Fibroblast of gingiva (primary cell): ENCODE measurements at regions not wholly inside any gene's neighbourhood (a gene's known extent, or its start where the extent isn't known, plus 50 kb on each side); places are given as distances from the start of the nearest gene placed in this dataset.
"Not testable (repeated sequence)": the region's sequence is repeated elsewhere in the genome, so short reads cannot be mapped to it uniquely, and the experiment has no call there.

Source experiments
- DNase-seq: peaks from one replicate; pipeline ENCODE4 v3.0.0-alpha.2; 2011; ENCODE audit warnings: low read depth

DNA sequence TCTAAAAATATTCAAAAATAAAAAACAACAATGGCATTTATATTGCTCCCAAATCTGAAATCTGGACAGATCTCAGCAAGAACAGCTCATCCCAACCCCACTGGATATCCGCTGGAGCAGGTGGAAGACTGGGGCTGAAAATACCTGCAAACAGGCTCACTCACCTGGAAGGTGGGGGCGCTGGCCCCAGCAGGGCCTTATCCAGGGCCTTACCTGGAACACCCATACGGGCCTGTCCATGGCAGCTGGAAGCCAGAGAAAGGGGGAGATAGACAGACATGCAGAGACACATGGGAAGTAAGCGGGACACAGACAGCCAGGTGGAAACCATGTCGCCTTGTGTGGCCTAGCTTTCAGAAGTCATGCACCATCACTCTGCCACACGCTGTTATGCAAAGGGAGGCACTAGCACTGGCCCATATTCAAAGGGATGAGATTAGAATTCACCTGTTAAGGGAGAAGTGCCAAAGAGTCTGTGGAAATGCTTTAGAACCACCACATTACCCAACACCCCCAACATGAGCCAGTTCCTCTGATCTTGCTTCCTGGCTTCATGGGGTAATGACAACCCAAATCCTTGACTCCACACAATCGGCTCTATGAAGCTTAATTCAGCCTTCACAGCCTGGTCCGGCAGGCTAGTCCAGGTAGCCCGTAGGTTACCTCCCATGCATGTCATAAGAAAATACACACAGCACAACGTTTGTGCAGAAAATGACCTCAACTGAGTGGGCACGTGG, 99.0 kb upstream of the CDYL start:
- no peak for DNase-seq

DNA sequence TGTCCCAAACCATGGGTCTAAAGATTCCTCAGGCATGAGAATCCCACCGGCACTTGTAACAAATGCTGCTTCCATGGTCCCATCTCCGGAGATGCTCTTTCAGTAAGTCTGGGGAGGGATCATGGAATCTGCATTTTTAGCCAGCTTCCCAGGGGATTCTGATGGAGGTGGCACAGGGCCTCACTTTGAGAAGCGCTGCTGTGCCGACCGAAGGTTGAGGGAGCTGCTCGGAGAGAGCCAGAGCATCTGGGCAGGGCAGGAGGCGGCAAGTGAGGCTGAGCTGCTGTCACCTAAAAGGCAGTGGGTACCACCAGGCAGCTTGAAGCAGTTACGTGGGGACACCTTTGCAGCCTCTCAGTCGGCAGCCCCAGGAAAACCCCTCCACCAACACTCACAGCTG, 100.2 kb upstream of the CDYL start:
- DNase-seq: no peak

DNA sequence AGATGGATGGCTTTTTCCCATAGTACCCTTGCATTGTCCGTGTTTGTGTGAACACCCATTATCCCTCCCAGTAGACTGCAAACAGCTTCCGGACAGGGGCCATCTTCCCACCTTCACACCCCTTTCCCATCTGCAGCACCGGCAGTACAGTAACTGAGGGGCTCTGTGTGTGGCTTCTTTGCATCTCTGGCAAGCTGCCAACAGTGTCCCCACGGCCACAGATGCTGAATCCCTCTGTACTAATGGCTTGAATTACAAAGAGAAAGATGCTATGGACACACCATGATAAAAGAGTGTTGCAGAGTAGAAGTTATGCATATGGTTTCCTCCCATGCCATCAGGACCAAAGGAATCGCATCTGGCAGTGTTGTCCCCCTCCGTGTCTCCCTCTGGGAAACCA, 101.1 kb upstream of the CDYL start:
- no peak for DNase-seq

DNA sequence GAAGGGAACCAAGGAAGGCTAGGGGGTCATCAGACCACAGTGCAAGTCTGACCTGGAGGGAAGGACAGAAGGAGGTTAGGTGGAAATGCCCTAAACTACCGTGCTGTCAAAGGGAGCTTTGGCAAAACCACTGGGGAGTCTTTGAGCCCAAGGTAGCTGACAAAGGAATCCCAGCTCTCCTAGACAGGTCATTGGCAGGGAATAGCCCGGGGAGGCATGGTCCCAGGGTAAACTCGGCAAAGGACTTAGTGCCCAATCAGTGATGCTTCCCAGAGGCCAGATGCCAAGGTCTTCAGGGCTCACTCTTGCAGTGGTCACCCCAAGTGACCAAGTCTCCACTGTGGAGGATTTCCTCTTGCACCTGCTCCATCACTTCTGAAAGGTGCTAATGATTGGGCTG, 102.3 kb upstream of the CDYL start:
- DNase-seq: no peak

DNA sequence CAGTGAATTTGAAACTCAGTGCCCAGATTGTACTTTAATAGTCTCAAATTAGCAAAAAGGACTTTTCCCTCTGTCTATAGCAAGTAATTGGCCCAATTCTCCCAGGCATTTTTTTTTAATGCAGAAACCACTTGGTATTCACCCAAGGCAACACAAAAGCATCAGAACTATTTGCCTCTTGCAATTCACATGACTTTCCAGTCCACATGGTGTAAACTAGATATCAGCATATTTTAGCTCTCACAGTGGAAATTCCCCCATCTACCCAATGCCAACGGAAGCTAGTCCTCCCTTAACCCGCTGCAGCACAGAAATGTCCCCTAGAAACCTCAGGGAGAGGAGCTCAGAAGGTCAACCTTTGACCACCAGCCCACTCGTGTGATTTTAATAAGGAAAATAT, 103.4 kb upstream of the CDYL start:
- DNase-seq: peak; percentile 75

DNA sequence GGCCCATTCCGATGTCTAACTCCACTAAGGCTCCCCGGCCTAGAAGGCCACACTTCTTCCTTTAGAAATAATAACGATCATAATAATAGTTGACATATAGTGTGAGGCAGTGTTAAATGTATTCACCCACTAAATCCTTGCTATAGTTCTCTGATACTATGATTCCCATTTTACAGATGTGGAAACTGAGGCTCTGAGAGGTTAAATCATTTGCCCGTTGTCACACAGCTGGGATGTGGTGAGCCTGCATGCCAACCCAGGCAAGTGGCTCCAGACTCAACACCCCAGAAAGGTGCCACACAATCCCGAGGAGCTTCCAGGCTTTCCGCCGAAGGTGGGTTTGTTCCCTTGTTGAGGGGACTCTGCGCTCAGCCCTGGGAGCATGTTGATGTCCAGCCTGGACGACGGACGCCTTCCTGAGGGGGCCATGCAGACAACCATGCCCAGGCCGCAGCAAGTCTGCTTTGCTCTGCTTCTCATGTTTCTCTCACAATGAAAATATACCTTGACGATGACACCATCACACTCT, 104.6 kb upstream of the CDYL start:
- no peak for DNase-seq

DNA sequence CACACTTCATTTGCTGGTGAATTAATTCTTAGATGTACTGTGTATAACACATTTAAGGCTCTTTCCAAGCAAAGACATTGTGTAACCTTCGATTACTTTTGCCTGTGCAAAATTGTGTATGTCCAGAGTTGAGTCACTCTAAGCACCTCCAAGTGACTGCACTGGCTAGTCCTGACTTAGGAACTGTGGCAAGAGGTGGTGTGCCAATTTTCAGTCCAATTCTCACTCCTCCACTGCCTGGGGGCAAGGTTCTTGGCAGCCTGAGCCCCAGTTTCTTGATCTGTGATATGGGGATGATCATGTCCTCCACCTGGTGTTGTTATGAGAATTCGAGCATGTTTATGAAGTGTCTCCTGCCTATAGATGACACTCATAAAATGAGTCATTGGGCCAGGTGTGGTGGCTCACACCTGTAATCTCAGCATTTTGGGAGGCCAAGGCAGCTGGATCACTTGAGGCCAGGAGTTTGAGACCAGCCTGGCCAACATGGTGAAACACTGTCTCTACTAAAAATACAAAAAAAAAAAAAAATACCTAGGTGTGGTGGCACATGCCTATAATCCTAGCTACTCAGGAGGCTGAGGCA, 105.3 kb upstream of the CDYL start:
- DNase-seq: no peak

DNA sequence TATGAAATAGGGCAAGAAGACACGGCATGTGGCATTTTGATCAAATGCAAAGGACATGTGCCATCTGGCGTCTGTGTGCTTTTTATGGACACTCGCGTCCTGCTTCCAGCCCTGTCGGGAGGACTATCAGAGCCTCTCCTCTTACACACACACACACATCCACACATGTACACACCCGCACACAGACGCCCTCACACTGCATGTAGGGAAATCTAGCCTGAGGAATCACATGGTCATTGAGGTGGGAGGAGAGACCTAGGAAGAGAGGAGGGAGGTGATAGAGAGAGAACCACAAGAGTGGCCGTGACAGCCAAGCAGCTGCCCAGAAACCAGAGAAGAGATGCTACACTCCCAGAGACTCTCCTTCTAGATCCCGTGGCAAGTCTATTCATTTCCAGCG, 105.9 kb upstream of the CDYL start:
- no peak for DNase-seq

DNA sequence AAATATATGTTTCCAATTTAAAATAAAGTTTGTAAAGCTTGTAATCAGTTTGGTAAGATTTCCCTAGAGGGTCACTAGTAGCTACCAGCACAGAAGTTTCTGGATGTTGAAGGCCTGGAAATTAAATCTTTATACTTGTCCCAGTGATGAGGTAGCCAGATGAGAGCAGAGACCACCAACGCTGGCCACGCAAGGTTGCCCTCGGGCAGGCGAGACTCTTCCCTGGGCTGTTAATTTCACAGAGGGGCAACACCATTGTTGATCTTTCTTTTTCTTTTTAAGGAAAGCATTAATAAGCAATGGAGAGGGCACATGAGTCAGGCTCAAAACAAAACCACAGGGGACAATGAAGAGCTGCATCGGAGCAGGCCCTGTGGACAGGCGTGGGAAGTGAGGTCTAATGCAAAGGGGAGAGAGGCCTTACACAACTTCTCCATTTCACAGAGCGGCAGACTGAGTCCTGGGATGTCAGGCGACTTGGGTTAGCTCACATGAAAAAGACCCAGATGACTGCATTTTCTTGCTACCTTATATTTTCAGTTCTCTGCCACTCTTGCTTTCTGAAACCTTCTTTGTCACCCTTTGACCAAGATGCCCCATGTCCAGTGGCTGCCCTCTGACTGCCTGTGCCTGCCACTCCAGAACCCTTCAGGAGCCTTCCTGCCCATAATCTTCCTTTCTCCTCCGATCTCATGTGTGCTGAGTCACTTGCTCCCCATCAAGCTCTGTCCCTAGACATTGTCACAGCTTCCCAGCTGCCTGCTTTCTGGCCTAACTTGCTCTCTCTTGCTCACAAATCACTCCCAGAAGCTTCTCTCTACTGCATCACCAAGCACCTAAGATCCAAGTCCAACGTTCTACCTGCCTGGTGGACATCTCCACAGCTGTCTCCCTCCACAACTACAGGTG, 107.7 kb upstream of the CDYL start:
- DNase-seq: no peak

DNA sequence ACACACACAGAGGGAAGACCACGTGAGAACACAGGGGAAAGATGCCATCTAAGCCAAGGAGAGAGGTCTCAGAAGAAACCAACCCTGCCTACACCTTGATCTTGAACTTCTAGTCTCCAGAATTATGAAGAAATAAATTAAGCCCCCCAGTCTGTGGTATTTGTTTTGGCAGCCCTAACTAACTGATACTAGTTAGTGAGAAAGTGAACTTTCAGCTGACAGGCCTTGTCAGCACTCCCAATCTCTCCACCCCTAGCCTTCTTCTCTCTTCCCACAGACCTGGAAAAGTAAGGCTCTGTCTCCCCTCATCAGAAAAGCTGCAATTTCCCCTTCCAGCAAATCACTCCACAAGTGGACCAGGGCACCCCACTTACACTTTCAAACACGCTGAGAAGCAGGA, 108.6 kb upstream of the CDYL start:
- no peak for DNase-seq

DNA sequence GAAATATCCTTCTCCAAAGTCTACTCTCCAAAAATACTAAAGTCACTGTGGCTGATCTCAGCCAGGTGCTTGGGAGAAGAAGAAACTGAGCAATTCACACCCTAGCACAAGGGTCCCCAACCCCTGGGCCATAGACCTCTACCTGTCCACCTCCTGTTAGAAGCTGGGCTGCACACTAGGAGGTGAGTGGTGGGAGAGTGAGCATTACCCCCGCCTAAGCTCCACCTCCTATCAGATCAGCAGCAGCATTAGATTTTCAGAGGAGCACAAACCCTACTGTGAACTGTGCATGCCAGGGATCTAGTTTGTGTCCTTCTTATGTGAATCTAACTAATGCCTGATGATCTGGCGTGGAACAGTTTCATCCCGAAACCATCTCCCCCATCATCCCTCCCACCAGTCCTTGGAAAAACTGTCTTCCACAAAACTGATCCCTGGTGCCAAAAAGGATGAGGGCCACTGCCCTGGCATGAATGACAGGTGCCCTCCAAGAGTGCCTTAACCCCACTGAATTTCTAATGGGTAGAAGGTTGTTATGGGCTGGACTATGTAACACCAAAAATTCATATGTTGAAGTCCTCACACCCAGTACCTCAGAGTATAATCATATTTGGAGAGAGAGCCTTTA, 109.2 kb upstream of the CDYL start:
- DNase-seq: no peak

DNA sequence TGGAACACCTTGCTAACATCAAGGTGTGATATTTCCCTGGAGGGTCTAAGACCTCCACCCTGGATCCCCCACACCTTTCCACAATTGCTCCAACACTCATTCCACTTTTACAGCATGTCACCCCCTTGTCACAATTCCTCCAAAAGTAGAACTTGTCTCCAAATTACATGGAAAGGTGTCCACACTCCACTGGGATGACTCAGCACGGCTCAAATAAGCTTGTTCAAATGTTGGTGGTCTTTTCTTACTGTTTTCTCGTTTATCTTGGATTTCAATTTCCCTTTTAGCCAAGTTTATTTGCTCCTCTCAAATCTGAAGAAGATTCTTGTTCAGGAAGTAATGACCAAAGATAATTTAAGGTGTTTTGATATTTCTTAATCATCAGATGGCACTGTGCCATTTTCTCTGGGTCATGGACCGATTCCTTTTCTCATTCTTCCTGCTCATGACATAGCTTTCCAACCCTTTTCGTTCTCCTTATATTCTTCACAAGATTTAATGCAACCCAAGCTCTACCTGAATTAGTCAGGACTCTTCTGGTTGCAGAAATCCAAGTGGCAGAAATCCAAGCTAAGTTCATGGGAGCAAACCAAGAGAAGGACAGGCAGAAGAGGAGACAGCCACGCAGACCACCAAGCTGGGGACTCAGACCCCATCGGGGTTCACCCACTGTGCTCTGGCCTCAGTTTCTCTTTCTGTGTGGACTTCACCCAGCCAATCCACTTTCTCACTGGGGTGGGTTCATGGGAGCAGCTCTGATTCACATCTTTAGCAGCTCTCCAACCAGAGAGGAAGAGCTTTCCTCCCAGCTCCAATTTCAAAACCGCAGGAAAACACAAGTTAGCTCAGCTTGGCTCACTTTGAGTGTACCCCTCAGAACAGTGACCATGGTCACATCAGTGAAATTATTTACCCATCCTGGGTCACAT, 110.5 kb upstream of the CDYL start:
- peak; percentile 24 for DNase-seq

DNA sequence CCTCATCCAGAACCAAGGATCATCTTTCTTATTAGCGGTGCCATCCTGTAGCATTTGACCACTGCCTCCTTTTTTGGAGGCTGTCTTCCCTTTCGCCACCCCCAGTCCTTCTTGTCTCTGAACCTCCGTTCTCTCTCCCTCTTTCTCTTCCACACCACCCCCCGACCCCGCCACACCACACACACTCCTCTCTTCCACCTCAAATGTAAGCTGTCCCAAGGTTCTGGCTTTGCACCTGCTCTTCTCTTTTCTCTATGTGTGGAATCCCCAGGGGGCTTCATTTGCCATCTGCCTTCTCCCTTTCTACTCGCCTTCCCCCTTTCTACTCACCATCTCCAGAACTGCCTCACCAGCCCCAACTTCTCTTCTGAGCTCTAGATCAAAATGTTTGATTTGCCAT, 111.3 kb upstream of the CDYL start:
- no peak for DNase-seq

DNA sequence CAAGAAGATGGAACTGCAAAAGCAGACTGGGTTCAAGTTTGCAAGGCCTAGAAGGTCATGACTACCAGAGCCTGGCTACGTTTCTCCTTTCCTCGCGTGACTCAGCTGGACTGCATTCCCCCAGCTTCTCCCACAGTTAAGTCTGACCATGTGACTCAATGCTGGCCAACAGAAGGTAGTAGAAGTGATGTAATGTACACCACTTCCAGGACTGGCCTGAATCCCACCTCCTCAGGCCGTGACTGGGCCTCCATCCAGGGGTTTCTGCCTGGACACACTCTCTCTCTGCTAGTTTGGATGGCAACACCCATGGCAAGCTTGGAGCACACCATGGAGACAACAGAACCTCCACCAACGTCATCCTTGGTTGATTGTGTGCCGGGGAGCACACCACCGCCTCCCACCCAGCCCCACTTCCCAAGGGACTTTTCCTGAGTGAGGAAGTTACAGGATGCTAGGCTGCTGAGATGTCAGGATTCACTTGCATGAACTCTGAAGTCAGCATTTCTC, 112.0 kb upstream of the CDYL start:
- peak; percentile 86 for DNase-seq

DNA sequence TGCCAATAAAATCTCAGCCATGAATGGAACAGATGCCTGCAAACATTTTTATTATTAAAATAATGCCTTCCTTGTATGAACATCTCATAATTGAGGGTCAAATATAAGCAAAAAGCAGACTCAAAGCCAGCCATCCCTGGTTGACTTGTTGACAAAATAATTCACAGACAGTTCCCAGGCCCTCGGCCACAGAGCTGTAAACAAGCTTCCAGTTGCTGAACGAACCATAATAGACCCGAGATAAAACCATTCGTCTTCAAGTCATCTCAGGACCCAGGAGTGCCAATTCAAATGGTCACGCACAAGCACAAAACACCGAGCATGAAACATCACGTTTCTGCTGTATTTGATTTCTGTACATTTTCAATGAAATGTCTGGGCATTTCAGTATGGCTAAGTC, 113.3 kb upstream of the CDYL start:
- DNase-seq: no peak

DNA sequence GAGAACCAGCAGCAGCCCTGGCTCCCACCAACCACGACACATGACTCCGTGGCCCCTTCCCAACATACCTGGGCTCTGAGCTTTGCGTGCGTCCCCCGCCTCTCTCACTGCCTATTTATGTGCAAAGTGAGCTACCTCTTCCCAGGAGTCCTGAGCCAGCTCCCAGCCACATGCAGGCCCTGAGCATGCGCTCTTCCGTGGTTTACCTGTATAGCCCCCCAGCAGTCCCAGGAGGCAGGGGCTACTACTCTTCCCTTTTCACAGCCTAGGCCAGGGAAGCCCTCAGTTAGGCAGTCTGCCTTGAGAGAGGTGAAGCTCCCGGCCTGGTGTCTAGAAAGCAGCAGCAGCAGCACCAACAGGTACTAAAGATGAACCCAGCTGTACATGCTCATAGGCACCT, 114.8 kb upstream of the CDYL start:
- no peak for DNase-seq

DNA sequence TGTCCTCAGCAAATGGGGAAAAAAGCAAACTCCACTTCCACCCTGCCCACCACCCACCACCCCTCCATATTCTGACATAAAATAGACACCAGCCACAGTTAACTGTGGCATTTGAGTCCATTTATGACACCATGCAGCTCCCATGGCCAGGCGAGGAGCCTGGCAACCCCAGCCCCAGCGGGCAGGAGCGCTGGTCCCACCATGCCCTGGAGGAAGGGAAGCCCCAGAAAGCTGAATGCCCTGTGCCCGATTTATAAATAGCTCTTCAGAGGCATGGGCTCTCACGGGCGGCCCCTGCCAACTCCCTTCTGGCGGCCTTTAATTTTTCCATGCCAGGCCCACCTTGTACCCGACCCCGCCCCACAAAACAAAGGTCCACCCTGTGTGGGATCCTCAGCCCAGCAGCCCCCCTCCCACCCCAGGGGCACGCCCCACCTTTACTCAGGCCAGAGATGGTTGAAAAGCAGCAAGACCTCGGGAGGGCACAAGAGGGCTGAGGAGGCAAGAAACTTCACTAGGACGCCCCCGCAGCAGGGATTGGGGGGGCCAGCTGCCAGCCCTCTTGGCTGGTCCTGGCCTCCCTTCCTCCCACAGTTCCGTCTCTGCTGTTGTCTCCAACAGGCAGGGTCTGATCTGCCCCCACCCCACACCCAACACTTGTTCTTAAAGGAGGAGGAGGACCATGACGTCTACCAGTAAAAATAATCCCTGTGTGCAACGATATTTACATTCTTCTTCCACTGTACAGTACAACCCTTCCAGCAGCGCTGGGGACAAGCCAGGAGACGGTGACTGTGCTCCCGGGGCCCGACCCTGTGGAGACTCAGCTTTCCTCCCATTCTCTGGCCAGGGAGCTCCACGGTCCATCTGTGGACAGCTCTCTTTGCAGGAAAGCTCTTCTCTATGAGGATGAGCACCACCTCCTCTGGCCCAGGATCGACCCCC, 115.6 kb upstream of the CDYL start:
- DNase-seq: no peak

DNA sequence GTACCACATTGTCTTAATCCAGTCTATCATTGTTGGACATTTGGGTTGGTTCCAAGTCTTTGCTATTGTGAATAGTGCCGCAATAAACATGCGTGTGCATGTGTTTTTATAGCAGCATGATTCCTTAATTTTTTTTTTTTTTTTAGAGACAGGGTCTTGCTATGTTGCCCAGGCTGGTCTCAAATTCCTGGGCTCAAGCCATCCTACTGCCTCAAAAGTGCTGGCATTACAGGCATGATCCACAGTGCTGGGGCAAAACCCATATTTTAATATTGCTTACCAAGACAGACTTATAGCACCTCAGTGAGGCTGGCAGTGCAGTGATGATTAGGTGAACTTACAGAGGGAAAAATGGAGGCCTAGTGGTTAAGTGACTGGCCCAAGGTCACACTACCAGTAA, 116.5 kb upstream of the CDYL start:
- not testable (repeated sequence) for DNase-seq

DNA sequence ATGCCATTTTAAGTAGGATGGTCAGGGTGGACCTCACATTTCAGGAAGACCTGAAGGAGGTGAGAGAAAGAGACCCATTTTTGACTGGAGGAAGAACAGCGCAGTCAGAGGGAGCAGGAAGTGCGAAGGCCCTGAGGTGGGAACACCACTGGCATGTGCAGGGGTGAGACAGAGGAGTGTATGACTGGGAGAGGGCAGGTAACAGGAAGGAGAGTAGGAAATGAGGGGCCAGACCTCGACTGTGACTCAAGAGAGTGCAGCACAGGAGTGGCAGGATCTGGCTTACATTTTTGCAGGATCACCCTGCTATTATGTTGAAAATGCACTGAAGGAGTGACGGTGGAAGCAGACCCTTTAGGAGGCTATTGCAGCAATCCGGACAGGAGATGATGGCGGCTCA, 117.7 kb upstream of the CDYL start:
- DNase-seq: no peak

DNA sequence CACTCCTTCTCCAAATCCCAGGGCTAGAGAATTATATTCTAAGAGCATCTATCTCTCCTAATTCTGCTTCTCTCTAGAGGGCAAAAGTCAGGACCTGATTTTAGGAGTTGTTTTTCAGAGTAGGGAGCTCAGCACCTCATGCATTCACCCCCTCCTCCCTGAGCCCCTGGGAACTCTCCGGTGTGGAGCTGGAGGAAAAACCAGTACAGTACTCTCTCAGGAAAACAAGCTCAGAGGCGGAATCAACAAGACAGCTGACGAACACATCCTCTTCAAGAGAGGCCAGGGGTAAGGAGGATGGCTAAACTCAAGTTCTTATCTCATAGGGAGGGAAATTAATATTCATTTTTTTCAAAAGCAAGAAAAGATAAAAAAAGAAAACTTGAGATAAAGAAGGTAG, 120.1 kb upstream of the CDYL start:
- no peak for DNase-seq
